ENCODE measurements at regions not wholly inside any gene's neighbourhood (a gene's known extent, or its start where the extent isn't known, plus 50 kb on each side); places are given as distances from the start of the nearest gene placed in this dataset.

DNA sequence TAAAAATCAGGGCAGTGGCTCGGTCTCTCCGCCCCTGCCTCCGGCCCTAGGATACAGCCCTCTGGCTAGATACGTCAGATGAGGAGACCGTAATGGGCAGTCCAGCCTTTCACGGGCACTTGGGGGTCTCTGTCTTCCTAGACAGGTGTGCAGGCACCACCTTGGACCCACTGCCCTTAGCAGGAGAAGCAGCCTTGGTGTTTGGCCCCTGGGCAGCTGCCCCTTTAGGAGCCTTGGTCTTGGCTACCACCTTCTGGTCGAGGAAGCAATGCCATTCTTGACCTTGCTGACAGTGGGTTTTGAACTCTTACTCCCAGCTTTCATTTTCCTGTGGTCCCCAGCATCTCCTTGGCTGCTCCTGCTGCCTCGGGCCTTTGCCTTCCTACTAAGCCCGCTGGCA, 149.7 kb upstream of the FRMD4B start:
- no peak overlapping the region for H3K27ac Mint-ChIP-seq
- no peak overlapping the region for H3K4me3 Mint-ChIP-seq (ENCODE audit: low read depth)
- no peaks in the 10 kb centered on the region for H3K36me3 Mint-ChIP-seq (ENCODE audit: low read depth)
- no peaks in the 10 kb centered on the region for H3K9me3 Mint-ChIP-seq
- no peak for DNase-seq (ENCODE audit: low spot score)
- intact Hi-C loops (cut with micrococcal nuclease): no loop called here
- peaks cover 3% of the 10 kb centered on the region for H3K27me3 Mint-ChIP-seq (ENCODE audit: low read depth)
- no peaks in the 10 kb centered on the region for H3K4me1 Mint-ChIP-seq (ENCODE audit: low read depth)

DNA sequence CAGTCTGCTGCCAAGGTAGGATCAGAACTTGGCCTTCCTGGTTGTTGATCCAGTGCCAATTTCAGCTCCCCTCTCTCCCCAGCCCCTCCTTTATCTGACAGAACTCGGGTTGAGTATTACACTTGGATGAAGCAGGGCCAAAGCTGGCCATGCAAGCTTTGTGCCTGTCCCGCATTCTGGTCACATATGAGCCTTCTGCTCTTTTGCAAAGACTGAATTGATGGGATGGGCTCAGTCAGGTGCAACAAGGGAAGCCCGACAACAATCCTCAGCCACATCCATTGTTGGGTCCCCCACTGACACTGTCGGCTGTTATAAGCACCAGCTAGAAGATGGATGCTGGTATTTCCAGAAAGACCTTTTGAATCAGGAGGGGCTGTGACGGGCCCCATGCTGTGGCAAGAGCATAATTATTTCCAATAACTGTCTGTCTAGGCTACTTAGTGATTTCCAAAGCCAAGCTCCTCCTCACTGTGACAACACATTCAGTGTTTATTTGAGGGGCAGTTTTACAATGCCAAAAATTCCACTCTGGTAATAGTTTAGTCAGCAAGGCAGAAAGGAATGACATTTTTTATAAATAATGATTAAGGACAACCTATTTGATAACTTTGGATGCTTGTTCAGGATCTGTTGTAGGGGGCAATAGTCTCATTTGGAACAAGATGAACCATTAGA, 146.8 kb upstream of the FRMD4B start:
- H3K9me3 Mint-ChIP-seq: no peaks in the 10 kb centered on the region
- no peaks in the 10 kb centered on the region for H3K4me1 Mint-ChIP-seq (ENCODE audit: low read depth)
- DNase-seq (ENCODE audit: low spot score): no peak
- H3K27me3 Mint-ChIP-seq (ENCODE audit: low read depth): no peaks in the 10 kb centered on the region
- H3K4me3 Mint-ChIP-seq (ENCODE audit: low read depth): no peak overlapping the region
- no peak overlapping the region for H3K27ac Mint-ChIP-seq
- intact Hi-C loops (cut with micrococcal nuclease): no loop called here
- no peaks in the 10 kb centered on the region for H3K36me3 Mint-ChIP-seq (ENCODE audit: low read depth)

DNA sequence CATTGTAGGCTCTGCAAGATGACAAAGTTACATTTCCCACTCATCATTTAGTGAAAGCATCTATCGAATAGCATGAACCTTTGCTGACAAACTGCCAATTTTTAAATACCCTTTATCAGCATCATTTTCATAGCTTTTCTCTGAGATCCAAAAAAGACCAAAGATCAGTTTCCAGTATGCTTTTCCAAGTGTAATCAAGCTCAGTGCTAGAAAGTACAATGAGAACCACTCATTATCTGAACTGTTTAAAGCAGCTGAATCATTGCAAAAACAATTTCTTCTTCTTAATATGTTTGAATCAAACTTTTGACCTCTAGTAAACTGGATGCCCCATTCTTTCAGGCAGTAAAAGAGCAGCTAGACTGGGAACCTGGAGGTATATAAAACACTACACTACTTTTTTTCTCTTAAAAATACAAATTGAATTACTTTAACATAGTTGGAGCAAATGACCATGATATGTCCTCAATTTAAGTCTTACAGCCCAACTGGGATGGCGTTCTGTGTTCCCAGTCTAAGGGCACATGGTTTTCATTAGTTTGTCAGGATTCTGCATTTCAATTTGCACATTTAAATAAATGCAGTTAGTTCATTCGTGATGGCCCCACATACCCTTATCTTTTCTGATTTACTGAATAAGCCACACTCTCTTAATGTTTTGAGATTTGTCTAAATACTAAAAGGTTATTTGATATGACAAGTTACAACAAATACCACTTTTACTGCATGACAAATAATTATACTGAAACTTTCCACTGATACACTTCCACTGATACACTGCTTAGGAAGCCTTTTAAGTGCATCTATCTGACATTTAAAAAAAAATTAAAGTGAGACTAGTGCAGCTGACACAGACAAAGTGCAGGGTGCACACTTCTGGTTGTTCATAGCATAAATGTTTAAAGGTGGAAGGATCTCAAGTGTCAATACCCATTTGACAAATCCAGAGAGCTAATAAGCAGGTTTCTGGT, 146.0 kb upstream of the FRMD4B start:
- Mint-ChIP-seq H3K4me3 (ENCODE audit: low read depth) (no peak overlapping the region), H3K4me1 (ENCODE audit: low read depth) (no peaks in the 10 kb centered on the region), H3K27ac (no peak overlapping the region), H3K36me3 (ENCODE audit: low read depth) (no peaks in the 10 kb centered on the region), H3K9me3 (no peaks in the 10 kb centered on the region), H3K27me3 (ENCODE audit: low read depth) (no peaks in the 10 kb centered on the region)
- DNase-seq (ENCODE audit: low spot score): no peak
- intact Hi-C loops (cut with micrococcal nuclease): no loop called here

DNA sequence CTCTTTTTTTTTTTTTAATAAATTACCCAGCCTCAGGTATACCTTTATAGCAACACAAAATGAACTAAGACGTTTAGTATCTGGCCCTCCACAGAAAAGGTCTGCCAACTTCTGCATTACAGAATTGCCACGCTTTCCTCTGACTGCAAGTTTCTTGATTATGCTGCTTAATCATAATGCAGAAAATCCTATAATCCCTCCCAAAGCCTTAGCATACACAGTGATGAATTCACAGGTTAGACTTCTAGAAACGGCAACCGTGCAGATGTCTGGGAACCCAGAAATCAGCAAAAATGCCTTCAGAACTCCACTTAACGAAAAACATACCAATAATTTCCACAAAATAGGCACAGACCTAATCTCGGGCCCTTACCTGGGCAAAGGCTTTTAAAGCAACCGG, 144.7 kb upstream of the FRMD4B start:
- Mint-ChIP-seq H3K36me3 (ENCODE audit: low read depth) (no peaks in the 10 kb centered on the region), H3K9me3 (no peaks in the 10 kb centered on the region), H3K27me3 (ENCODE audit: low read depth) (no peaks in the 10 kb centered on the region), H3K4me1 (ENCODE audit: low read depth) (no peaks in the 10 kb centered on the region), H3K27ac (no peak overlapping the region), H3K4me3 (ENCODE audit: low read depth) (no peak overlapping the region)
- intact Hi-C loops (cut with micrococcal nuclease): no loop called here
- DNase-seq (ENCODE audit: low spot score): no peak

DNA sequence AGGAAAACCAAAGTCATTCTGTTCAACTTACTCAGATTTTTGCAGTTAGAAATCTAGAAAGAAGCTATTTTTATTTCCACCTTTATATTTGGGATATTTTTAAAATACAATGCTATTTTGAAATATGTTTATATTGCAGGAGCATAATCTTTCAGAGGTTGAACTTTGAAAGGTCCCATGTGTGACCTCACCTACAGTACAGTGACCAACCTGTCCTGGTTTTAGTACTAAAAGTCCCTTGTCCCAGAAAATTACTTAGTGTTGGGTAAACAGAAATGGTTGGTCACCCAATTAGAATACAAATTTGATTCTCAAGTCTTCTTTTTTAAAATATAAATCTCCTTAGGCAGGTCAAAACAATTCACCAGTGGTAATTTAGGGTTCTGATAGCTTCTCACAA, 141.6 kb upstream of the FRMD4B start:
- intact Hi-C loops (cut with micrococcal nuclease): no loop called here
- Mint-ChIP-seq H3K4me3 (ENCODE audit: low read depth) (no peak overlapping the region), H3K27ac (no peak overlapping the region), H3K9me3 (no peaks in the 10 kb centered on the region), H3K36me3 (ENCODE audit: low read depth) (no peaks in the 10 kb centered on the region), H3K27me3 (ENCODE audit: low read depth) (no peaks in the 10 kb centered on the region), H3K4me1 (ENCODE audit: low read depth) (no peaks in the 10 kb centered on the region)
- DNase-seq (ENCODE audit: low spot score): no peak

DNA sequence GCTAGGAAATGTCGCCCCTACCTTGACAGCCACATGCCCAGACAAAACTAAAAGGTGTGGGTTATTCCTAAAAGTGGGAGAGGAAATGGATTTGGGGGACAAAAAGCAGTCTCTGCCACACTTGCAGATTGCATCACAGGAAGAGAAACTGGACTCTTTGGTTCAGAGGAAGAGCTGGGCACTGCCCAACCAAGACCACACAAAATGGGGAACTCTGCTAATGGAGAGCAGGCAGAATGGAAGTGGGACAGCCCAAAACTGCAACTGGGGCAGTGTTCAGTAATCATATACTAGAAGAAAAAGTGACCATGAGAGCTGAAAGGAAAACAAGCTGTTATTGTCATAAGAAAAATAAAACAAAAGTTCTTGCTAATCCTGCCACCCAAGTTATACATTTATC, 138.9 kb upstream of the FRMD4B start:
- intact Hi-C loops (cut with micrococcal nuclease): no loop called here
- Mint-ChIP-seq H3K4me3 (ENCODE audit: low read depth) (no peak overlapping the region), H3K27ac (no peak overlapping the region), H3K4me1 (ENCODE audit: low read depth) (no peaks in the 10 kb centered on the region), H3K36me3 (ENCODE audit: low read depth) (no peaks in the 10 kb centered on the region), H3K27me3 (ENCODE audit: low read depth) (no peaks in the 10 kb centered on the region), H3K9me3 (no peaks in the 10 kb centered on the region)
- DNase-seq (ENCODE audit: low spot score): no peak

DNA sequence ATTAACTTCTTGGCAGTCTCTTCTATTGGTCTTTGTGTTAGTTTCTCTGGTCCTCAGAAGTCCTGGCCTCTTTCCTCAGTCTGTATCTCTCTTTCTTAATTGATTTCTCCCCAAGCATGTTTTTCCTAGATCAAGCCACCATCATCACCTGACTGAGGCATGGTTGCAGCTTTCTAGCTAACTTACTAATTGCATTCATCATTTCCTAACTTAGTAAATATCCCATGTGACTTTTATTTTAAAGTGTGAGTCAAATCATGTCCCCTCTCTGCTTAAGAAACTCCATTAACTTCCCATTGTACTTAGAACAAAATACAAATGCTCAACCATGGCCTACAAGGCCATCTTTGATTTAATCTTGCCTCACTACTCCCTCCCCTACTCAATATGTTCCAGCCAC, 135.4 kb upstream of the FRMD4B start:
- no peak overlapping the region for H3K27ac Mint-ChIP-seq
- no peaks in the 10 kb centered on the region for H3K27me3 Mint-ChIP-seq (ENCODE audit: low read depth)
- no peak for DNase-seq (ENCODE audit: low spot score)
- no peaks in the 10 kb centered on the region for H3K4me1 Mint-ChIP-seq (ENCODE audit: low read depth)
- intact Hi-C loops (cut with micrococcal nuclease): no loop called here
- H3K4me3 Mint-ChIP-seq (ENCODE audit: low read depth): no peak overlapping the region
- no peaks in the 10 kb centered on the region for H3K9me3 Mint-ChIP-seq
- H3K36me3 Mint-ChIP-seq (ENCODE audit: low read depth): no peaks in the 10 kb centered on the region

DNA sequence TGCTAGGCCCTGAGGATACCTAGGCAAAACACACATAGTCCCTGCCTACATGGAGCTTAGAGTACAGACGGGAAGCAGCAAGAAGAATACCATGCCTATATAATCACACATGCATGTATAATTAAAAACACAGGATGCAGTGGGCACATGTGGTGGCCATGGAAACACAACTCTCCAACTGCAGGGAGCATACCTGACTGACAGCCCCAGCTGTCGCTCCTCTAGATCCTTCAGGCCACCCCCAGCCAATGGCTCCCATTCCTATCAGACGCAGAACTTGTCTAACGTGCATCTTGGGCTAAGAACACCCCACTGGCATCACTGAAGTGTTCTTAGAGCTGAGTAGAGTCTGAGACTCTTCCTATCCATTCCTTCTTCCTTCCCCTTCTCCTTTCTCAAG, 125.5 kb upstream of the FRMD4B start:
- Mint-ChIP-seq H3K9me3 (no peaks in the 10 kb centered on the region), H3K36me3 (ENCODE audit: low read depth) (no peaks in the 10 kb centered on the region), H3K27me3 (ENCODE audit: low read depth) (peaks cover 3% of the 10 kb centered on the region), H3K27ac (no peak overlapping the region), H3K4me1 (ENCODE audit: low read depth) (no peaks in the 10 kb centered on the region), H3K4me3 (ENCODE audit: low read depth) (no peak overlapping the region)
- intact Hi-C loops (cut with micrococcal nuclease): no loop called here
- DNase-seq (ENCODE audit: low spot score): no peak

DNA sequence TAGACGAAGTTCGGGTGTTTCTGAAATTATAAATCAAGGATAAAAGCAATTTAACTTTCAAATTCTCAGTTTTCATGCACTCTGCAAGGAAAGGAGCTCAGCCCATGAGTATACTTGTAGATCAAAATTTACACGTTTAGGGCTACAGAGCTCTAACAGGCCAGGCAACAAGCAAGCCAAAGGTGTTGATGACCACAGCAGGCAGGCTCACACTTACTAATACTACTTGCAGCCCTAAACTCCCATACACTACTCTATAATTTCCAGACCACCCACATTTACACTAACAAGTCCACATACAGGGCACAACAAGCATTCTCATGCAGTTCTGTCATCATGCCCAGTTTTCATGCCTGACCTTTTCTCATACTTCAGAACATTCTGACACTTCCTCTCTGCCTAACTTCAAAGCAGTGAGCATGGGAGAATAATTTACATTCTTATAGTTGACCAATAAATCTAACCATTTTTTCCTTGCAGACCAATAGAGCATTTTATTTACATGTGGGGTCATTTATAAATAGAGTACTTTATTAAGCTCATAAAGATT, 124.7 kb upstream of the FRMD4B start:
- H3K27me3 Mint-ChIP-seq (ENCODE audit: low read depth): peaks cover 3% of the 10 kb centered on the region

DNA sequence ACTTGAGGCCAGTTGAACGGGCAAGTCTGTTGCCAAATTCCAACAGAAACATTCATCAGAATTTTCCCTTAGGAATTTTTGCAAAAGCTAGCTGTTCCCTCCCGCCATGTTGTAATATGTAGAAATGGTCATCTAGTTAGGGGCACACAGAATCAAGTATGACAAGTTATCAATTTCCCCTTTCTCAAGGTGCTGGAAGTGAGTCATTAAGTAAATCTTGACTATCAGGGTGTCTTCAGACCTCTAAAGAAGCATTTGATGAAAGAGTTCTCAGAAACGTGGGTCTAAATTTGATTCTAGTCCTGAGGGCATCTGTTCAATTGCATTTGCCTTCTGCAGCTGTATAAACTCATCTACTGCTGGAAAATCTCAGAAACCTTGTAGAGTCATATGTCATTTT, 123.4 kb upstream of the FRMD4B start:
- Mint-ChIP-seq H3K27me3 (ENCODE audit: low read depth) (peaks cover 3% of the 10 kb centered on the region), H3K27ac (no peak overlapping the region), H3K9me3 (no peaks in the 10 kb centered on the region), H3K4me3 (ENCODE audit: low read depth) (no peak overlapping the region), H3K4me1 (ENCODE audit: low read depth) (no peaks in the 10 kb centered on the region), H3K36me3 (ENCODE audit: low read depth) (no peaks in the 10 kb centered on the region)
- intact Hi-C loops (cut with micrococcal nuclease): no loop called here
- no peak for DNase-seq (ENCODE audit: low spot score)

More for the DNA sequence above, 124.7 kb upstream of the FRMD4B start:
- no peak overlapping the region for H3K4me3 Mint-ChIP-seq (ENCODE audit: low read depth)
- H3K27ac Mint-ChIP-seq: no peak overlapping the region
- no peaks in the 10 kb centered on the region for H3K4me1 Mint-ChIP-seq (ENCODE audit: low read depth)
- intact Hi-C loops (cut with micrococcal nuclease): no loop called here
- no peak for DNase-seq (ENCODE audit: low spot score)
- H3K36me3 Mint-ChIP-seq (ENCODE audit: low read depth): no peaks in the 10 kb centered on the region
- H3K9me3 Mint-ChIP-seq: no peaks in the 10 kb centered on the region

DNA sequence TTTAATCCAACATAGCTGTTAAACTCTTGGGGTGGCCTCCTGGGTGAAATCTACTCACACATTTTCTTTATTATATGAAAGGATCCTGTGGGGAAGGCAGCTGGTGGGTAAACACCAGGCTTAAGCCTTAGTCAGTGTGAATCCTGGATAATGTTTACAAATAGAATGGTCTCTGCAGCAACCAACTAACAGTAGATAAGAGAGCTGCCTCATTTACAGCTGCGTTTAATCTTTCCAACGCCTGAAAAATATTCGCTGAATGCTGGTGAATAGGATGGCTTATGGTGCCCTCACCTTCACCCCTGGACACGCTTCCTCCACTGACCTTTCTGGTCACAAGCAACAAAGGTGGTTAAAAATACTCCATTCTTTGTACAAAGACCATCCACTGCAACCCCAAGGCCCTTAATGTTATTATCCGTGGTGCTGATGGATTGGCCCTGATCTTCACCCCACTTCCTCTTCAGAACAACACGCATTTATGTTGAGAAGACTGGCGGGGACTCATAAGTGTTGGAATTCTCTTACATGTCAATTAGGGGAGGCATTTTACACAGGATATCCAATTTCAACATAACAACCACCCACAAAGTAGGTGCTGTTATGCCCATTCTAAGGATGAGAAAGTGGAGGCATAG, 120.0 kb upstream of the FRMD4B start:
- intact Hi-C loops (cut with micrococcal nuclease): no loop called here
- Mint-ChIP-seq H3K4me1 (ENCODE audit: low read depth) (no peaks in the 10 kb centered on the region), H3K27ac (no peak overlapping the region), H3K9me3 (no peaks in the 10 kb centered on the region), H3K36me3 (ENCODE audit: low read depth) (no peaks in the 10 kb centered on the region), H3K27me3 (ENCODE audit: low read depth) (no peaks in the 10 kb centered on the region), H3K4me3 (ENCODE audit: low read depth) (no peak overlapping the region)
- no peak for DNase-seq (ENCODE audit: low spot score)

DNA sequence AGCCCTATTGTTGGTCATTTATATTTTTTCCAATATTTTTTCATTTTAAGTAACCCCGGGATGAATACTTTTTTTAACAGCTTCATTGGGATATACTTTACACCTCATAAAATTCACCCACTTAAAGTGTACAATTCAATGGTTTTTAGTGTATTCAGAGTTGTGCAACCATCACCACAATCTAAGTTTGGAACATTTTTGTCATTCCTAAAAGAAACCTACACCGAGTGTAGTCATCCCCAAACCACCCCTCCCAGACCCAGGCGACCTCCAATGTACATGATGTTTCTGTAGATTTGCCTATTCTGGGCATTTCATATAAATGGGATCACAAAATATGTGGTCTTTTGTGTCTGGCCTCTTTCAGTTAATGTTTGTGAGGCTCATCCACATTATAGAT, 118.3 kb upstream of the FRMD4B start:
- H3K27ac Mint-ChIP-seq: no peak overlapping the region
- H3K27me3 Mint-ChIP-seq (ENCODE audit: low read depth): no peaks in the 10 kb centered on the region
- intact Hi-C loops (cut with micrococcal nuclease): no loop called here
- H3K4me1 Mint-ChIP-seq (ENCODE audit: low read depth): no peaks in the 10 kb centered on the region
- no peaks in the 10 kb centered on the region for H3K9me3 Mint-ChIP-seq
- DNase-seq (ENCODE audit: low spot score): no peak
- no peak overlapping the region for H3K4me3 Mint-ChIP-seq (ENCODE audit: low read depth)
- H3K36me3 Mint-ChIP-seq (ENCODE audit: low read depth): no peaks in the 10 kb centered on the region

DNA sequence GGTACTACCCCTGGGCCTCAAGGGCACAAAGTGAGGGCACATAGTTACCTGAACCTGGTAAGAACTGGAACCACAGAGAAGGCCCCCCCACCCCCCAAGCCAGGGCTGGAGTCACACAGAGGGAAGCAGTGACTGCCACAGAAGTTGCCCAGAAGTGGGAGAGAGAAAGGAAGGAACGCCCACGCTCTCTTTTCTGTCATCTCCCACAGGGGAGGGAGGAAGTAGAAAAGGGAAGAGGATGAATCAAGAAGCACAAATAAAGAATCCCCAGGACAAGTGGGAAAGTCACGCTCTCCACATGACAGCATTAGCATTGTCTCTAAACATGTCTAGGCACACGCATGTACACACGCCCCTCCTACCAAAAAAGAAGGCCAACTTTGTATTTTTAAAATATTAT, 114.7 kb upstream of the FRMD4B start:
- no peaks in the 10 kb centered on the region for H3K36me3 Mint-ChIP-seq (ENCODE audit: low read depth)
- H3K9me3 Mint-ChIP-seq: no peaks in the 10 kb centered on the region
- no peak overlapping the region for H3K4me3 Mint-ChIP-seq (ENCODE audit: low read depth)
- intact Hi-C loops (cut with micrococcal nuclease): no loop called here
- no peak overlapping the region for H3K27ac Mint-ChIP-seq
- DNase-seq (ENCODE audit: low spot score): no peak
- no peaks in the 10 kb centered on the region for H3K4me1 Mint-ChIP-seq (ENCODE audit: low read depth)
- H3K27me3 Mint-ChIP-seq (ENCODE audit: low read depth): no peaks in the 10 kb centered on the region
